ENCODE measurements at regions not wholly inside any gene's neighbourhood (a gene's known extent, or its start where the extent isn't known, plus 50 kb on each side); places are given as distances from the start of the nearest gene placed in this dataset.

- TF ChIP-seq USF1 (IDR thresholded peaks at IDR 0.05) (no peak), EP300 (IDR thresholded peaks at IDR 0.05; ENCODE audit: borderline replicate concordance) (no peak), TEAD4 (IDR thresholded peaks at IDR 0.05) (no peak), MAX (IDR thresholded peaks at IDR 0.05) (no peak), CREB1 (IDR thresholded peaks at IDR 0.05; ENCODE audit: low read depth) (no peak)
These were observed 1700.6 kb downstream of the PCDH9 start for GRCh38 chr13:65529541-65529940.

- no peak for TF ChIP-seq TCF12 (IDR thresholded peaks at IDR 0.05; ENCODE audit: low read depth)
- TF ChIP-seq YY1 (IDR thresholded peaks at IDR 0.05; ENCODE audit: low read depth) = no peak
These were observed 1721.4 kb downstream of the PCDH9 start for GRCh38 chr13:65508745-65509144.

GRCh38 chr13:65508338-65508737, 1721.8 kb downstream of the PCDH9 start:
- no peak for TF ChIP-seq USF1 (IDR thresholded peaks at IDR 0.05)
- no peak for TF ChIP-seq CREB1 (IDR thresholded peaks at IDR 0.05; ENCODE audit: low read depth)
- TF ChIP-seq TCF12 (IDR thresholded peaks at IDR 0.05; ENCODE audit: low read depth) = no peak
- no peak for TF ChIP-seq EP300 (IDR thresholded peaks at IDR 0.05; ENCODE audit: borderline replicate concordance)
- no peak for TF ChIP-seq YY1 (IDR thresholded peaks at IDR 0.05; ENCODE audit: low read depth)
- TF ChIP-seq TAF1 (IDR thresholded peaks at IDR 0.05; ENCODE audit: low read depth) = no peak
- no peak for TF ChIP-seq EGR1 (IDR thresholded peaks at IDR 0.05)
- no peak for TF ChIP-seq MAX (IDR thresholded peaks at IDR 0.05)

GRCh38 chr13:65505941-65506340, 1724.2 kb downstream of the PCDH9 start:
- no peak for TF ChIP-seq YY1 (IDR thresholded peaks at IDR 0.05; ENCODE audit: low read depth)
- TF ChIP-seq TCF12 (IDR thresholded peaks at IDR 0.05; ENCODE audit: low read depth) = no peak
- no peak for TF ChIP-seq MAX (IDR thresholded peaks at IDR 0.05)
- no peak for TF ChIP-seq FOXM1 (IDR thresholded peaks at IDR 0.05; ENCODE audit: borderline replicate concordance, low read depth)
- no peak for TF ChIP-seq ZBTB7A (IDR thresholded peaks at IDR 0.05; ENCODE audit: low read depth)
- no peak for TF ChIP-seq TEAD4 (IDR thresholded peaks at IDR 0.05)
- no peak for TF ChIP-seq RAD21 (IDR thresholded peaks at IDR 0.05; ENCODE audit: low read depth)
- no peak for TF ChIP-seq NFIC (IDR thresholded peaks at IDR 0.05)
- no peak for TF ChIP-seq CEBPB (IDR thresholded peaks at IDR 0.05)
- no peak for TF ChIP-seq EGR1 (IDR thresholded peaks at IDR 0.05)
- no peak for TF ChIP-seq EP300 (IDR thresholded peaks at IDR 0.05; ENCODE audit: borderline replicate concordance)
- no peak for TF ChIP-seq CREB1 (IDR thresholded peaks at IDR 0.05; ENCODE audit: low read depth)
- TF ChIP-seq USF1 (IDR thresholded peaks at IDR 0.05) = no peak

GRCh38 chr13:65504213-65504612, 1725.9 kb downstream of the PCDH9 start:
- no peak for TF ChIP-seq YY1 (IDR thresholded peaks at IDR 0.05; ENCODE audit: low read depth)
- TF ChIP-seq RAD21 (IDR thresholded peaks at IDR 0.05; ENCODE audit: low read depth) = no peak
- no peak for TF ChIP-seq FOXM1 (IDR thresholded peaks at IDR 0.05; ENCODE audit: borderline replicate concordance, low read depth)
- TF ChIP-seq ZBTB7A (IDR thresholded peaks at IDR 0.05; ENCODE audit: low read depth) = no peak

- TF ChIP-seq EP300 (IDR thresholded peaks at IDR 0.05; ENCODE audit: borderline replicate concordance) = no peak
- no peak for TF ChIP-seq TAF1 (IDR thresholded peaks at IDR 0.05; ENCODE audit: low read depth)
- no peak for TF ChIP-seq EGR1 (IDR thresholded peaks at IDR 0.05)
- no peak for TF ChIP-seq NFIC (IDR thresholded peaks at IDR 0.05)
- TF ChIP-seq YY1 (IDR thresholded peaks at IDR 0.05; ENCODE audit: low read depth) = no peak
- TF ChIP-seq CEBPB (IDR thresholded peaks at IDR 0.05) = no peak
- TF ChIP-seq CREB1 (IDR thresholded peaks at IDR 0.05; ENCODE audit: low read depth) = no peak
- TF ChIP-seq TCF12 (IDR thresholded peaks at IDR 0.05; ENCODE audit: low read depth) = no peak
- no peak for TF ChIP-seq REST (IDR thresholded peaks at IDR 0.05; ENCODE audit: low read depth)
- no peak for TF ChIP-seq ZBTB7A (IDR thresholded peaks at IDR 0.05; ENCODE audit: low read depth)
- no peak for TF ChIP-seq TEAD4 (IDR thresholded peaks at IDR 0.05)
- no peak for TF ChIP-seq USF1 (IDR thresholded peaks at IDR 0.05)
- TF ChIP-seq RAD21 (IDR thresholded peaks at IDR 0.05; ENCODE audit: low read depth) = no peak
- no peak for TF ChIP-seq FOXM1 (IDR thresholded peaks at IDR 0.05; ENCODE audit: borderline replicate concordance, low read depth)
- no peak for TF ChIP-seq MAX (IDR thresholded peaks at IDR 0.05)
These were observed 1729.7 kb downstream of the PCDH9 start for GRCh38 chr13:65500481-65500880.

- TF ChIP-seq EGR1 (IDR thresholded peaks at IDR 0.05) = no peak
- TF ChIP-seq MAX (IDR thresholded peaks at IDR 0.05) = no peak
- TF ChIP-seq CEBPB (IDR thresholded peaks at IDR 0.05) = no peak
- TF ChIP-seq TCF12 (IDR thresholded peaks at IDR 0.05; ENCODE audit: low read depth) = no peak
- TF ChIP-seq NFIC (IDR thresholded peaks at IDR 0.05) = no peak
- no peak for TF ChIP-seq REST (IDR thresholded peaks at IDR 0.05; ENCODE audit: low read depth)
- no peak for TF ChIP-seq EP300 (IDR thresholded peaks at IDR 0.05; ENCODE audit: borderline replicate concordance)
- TF ChIP-seq YY1 (IDR thresholded peaks at IDR 0.05; ENCODE audit: low read depth) = no peak
- no peak for TF ChIP-seq RAD21 (IDR thresholded peaks at IDR 0.05; ENCODE audit: low read depth)
- no peak for TF ChIP-seq CREB1 (IDR thresholded peaks at IDR 0.05; ENCODE audit: low read depth)
- no peak for TF ChIP-seq FOXM1 (IDR thresholded peaks at IDR 0.05; ENCODE audit: borderline replicate concordance, low read depth)
- no peak for TF ChIP-seq TEAD4 (IDR thresholded peaks at IDR 0.05)
- TF ChIP-seq USF1 (IDR thresholded peaks at IDR 0.05) = no peak
- no peak for TF ChIP-seq ZBTB7A (IDR thresholded peaks at IDR 0.05; ENCODE audit: low read depth)
- TF ChIP-seq TAF1 (IDR thresholded peaks at IDR 0.05; ENCODE audit: low read depth) = no peak
These were observed 1730.9 kb downstream of the PCDH9 start for GRCh38 chr13:65499256-65499655.
